COLO668 (cell line): ENCODE measurements at regions not wholly inside any gene's neighbourhood (a gene's known extent, or its start where the extent isn't known, plus 50 kb on each side); places are given as distances from the start of the nearest gene placed in this dataset.
"Not testable (repeated sequence)": the region's sequence is repeated elsewhere in the genome, so short reads cannot be mapped to it uniquely, and the experiment has no call there.

Experiments used
- DNase-seq: peaks from one replicate; lab custom pipeline; 2025; ENCODE audit not compliant: unreplicated experiment; lab: John Stamatoyannopoulos, UW

GRCh38 chr6:76856065-76856464 lies 607.2 kb downstream of the HTR1B start:
- no peak for DNase-seq

GRCh38 chr6:76852776-76853175 lies 610.5 kb downstream of the HTR1B start:
- DNase-seq, result no peak

GRCh38 chr6:76849274-76849970 lies 613.9 kb downstream of the HTR1B start:
- DNase-seq, result peak; percentile 2

DNA sequence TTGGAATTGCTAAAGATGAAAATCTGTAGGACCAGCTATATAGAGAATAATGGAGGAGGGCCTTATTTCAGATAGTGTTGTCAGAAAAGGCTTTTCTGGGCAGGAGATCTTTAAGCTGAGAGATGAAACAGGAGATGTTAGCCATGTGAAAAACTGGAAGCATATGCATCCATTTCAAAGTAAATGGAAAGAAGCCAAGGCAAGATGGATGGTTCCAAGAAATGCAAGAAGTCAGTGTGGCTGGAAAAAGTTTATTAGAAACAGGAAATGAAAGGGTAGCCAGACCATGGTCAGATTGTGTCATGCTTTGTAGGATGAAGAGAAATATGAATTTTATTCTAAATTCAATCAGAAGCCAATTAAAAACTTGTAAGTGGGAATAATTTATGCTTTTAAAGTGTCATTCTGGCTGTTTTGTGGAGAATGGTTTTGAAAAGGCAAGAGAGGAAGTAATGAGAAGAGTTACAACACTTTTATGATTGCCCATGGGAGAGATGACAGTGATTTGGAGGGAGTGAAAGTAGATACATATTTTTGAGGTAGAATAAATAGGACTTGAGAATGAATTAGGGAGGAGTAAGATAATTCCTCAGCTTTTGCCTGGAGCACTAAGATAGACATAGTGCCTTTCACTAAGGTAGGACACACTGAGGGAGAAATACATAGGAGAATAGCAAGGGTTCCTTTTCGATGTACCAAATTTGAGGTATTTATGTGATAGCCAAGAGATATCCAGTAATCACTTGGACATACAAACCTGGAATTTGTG lies 620.1 kb downstream of the HTR1B start:
- DNase-seq, result no peak

DNA sequence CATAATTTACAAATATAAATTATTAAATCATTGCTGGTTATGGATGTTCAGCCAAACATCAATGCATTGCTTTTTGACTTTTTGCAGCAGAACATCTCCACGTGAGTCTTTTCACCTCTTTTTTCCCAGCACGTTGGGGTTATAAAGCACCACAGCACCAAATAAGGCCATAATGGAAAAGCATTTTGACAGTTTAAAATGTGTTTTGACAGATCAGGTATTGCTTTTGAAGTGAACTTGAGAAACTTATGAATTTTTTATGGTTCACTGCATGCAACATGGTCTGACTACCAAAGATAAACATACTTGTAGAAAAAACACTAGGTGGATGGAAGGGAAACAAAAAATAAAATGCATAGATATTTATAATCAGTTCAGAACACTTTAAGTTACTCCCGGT lies 622.4 kb downstream of the HTR1B start:
- DNase-seq, result no peak

GRCh38 chr6:76840041-76840745 lies 623.1 kb downstream of the HTR1B start:
- DNase-seq, result no peak

DNA sequence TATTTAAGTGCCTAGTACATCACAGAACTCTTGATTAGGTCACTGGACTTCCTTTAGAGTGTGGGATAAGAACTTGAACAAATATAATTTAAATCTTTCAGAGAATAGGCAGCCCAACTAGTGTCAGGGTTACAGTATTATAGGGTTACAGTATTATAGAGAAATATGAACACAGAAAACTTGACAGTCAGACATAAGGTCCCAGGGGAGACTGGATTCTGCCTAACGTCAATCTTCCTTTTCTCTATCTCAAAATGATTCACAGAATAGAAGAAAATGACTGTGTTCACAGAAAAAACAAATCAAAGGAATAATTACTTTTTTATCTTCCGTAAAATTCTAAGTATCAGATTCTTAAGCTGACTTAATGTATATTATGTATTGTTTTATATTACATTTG lies 623.8 kb downstream of the HTR1B start:
- no peak for DNase-seq

DNA sequence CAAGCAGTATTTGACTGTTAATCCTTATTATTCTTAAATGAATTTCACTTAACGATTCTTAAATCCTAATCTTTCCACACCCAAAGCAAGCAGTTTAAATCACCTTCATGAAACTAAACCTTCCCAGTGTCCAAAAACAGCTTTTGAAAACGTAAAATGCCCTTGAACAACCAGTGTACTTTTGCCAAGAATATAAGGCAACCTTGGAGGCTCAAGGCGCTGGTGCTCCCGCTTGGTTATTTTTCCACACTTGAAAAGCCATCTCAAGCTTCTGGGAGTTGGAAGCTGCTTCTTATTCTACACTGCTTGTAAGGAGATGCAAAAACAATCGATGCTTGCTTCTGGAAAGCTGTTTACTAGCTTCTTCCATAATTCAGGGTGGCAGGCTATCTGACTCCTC lies 625.7 kb downstream of the HTR1B start:
- no peak for DNase-seq

DNA sequence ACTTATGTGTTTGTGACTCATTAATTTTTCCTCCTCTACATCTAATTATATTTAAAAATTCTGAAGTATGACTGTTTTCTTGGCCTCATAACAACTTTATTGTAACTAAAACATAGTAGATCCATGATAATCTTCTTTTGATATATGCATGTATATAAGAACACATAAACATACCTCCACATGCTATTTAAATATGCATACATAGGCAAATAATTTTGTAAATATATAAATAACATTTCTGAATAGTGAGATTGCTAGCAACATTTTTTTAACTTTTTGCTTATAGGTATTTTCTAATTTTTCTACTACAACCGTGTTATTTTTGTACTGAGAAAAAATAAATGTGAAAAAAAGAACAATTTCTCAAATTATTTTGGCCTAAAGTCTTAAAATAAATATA lies 627.6 kb downstream of the HTR1B start:
- DNase-seq, result no peak

GRCh38 chr6:76835293-76835692 lies 628.0 kb downstream of the HTR1B start:
- no peak for DNase-seq

DNA sequence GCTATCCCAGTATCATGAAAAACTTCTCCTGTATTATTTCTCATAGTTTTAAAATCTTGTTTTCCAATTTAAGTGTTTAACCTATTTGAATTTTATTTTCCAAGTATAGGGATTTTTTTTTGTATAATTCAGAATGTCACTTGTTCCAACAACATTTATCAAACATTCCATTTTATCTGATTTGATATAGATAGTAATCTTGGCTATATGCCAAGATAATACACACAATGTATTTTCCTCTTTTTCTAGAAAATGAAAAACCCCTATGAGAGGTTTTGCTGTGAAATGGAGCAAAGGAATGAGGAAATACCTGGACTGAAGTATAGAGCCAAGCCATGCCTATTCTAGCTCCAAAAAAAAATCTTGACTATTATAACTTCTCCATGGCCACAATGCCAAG lies 628.9 kb downstream of the HTR1B start:
- DNase-seq, result no peak

GRCh38 chr6:76831299-76831698 lies 632.0 kb downstream of the HTR1B start:
- DNase-seq, result no peak

DNA sequence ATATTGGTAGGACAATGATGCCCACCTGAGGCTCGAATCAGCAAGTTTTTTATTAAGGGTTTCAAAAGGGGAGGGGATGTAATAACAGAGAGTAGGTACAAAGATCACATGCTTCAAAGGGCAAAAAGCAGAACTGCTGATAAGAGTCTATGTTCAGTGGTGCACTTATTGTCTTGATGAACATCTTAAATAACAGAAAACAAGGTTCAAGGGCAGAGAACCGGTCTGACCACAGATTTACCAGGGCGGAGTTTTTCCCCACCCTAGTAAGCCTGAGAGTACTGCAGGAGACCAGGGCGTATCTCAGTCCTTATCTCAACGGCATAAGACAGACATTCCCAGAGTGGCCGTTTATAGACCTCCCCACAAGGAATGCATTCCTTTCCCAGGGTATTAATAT lies 639.7 kb downstream of the HTR1B start:
- not testable (repeated sequence) for DNase-seq

DNA sequence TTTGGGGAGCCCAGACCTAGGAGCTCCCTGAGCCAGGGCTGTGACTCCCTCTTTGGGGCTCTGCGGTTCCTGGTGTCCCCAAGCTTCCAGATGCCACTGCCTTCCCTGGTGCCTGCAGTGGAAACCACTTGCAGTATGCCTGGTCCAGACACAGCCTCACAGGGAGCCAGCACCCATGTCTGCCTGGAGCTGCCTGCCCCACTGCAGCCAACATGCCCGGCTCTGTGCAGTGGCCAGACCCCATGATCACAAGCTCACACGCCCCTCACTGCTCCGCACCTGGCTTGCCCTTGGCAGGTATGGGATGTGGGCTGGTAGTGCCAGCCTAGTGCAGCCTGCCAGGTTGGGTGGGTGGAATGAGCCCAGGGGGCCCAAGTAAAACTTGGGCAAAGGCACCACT lies 644.8 kb downstream of the HTR1B start:
- no peak for DNase-seq

GRCh38 chr6:76817429-76817828 lies 645.9 kb downstream of the HTR1B start:
- DNase-seq, result no peak

DNA sequence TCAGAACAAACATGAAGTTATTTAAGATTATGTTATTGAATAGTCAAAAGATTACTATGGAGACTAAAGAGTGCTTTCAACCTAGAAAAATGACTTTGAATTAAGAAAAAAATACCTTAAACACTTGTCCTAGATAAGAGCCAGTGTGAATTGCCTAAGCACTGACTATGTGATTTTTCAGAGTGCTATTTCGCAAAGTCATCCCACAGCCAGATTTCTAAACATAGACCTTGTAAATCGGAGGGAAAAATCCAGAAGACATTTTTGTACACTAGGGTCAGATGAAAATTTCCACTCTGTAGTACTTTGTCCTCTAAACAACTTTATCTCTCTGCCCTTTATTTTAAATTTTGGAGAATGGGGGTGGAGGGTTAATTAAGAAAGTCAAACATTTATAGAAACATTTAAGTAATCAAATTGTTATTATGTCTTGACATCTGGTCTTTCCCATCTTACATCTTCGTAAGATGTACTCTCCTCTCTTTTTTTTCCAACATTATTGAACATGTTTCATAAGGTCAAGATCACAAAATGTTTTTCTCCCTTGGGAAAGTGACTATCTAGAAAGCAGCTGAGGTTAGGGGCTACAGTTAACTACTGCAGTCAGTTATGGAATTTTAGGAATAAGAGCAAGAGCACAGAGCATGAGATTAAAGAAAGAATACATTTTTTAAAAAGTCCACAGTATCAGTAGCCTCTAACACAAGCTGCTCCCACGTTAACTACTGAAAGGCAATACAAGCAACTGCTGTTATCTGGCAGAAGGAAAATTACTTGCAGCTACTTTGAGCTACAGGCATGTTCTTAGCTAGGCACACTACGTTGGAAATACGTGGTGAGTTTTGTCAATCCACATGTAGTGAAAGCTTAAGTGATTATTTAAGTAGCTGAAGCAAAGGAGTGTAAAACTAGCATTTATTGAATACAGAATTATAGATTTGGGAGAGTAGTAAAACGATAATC lies 648.5 kb downstream of the HTR1B start:
- DNase-seq, result no peak

- DNase-seq, result no peak
Observed at GRCh38 chr6:76810286-76810685, 653.0 kb downstream of the HTR1B start.

GRCh38 chr6:76803038-76803580 lies 660.2 kb downstream of the HTR1B start:
- no peak for DNase-seq

GRCh38 chr6:76792394-76792793 lies 670.9 kb downstream of the HTR1B start:
- no peak for DNase-seq

GRCh38 chr6:76790881-76791280 lies 672.4 kb downstream of the HTR1B start:
- no peak for DNase-seq
